ENCODE measurements at regions not wholly inside any gene's neighbourhood (a gene's known extent, or its start where the extent isn't known, plus 50 kb on each side); places are given as distances from the start of the nearest gene placed in this dataset.

DNA sequence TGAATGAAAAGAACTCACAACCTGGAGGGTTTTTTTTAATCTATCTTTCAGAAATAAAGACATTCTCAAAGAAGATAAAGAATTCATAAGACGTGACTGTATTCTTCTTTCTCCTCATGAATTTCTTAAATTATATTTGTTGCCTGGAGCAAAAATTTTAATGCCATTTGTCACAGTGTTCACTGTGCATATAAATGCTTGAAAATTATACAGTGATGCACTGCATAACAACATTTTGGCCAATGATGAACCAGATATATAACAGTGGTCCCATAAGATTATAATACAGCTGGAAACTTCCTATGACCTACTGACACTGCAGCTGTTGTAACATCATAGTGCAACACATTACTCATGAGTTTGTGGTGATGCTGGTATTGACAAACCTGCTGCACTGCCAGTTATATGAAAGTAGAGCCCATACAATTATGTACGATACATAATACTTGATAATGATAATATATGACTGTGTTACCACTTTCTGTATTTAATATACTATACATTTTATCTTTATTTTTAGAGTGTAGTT, 67.3 kb downstream of the P2RY1 start:
- Histone ChIP-seq H3K36me3 (ENCODE audit: control insufficient read depth in 2 of 2, extremely low read depth in 1 of 2, insufficient read depth in 2 of 2, low read length in 2 of 2) (no peaks in the 10 kb centered on the region), H3K27me3 (ENCODE audit: control insufficient read depth, extremely low read depth, insufficient read depth, low read length) (no peaks in the 10 kb centered on the region), H3K27ac (ENCODE audit: control insufficient read depth, insufficient read depth, low read length) (no peak overlapping the region), H3K79me2 (ENCODE audit: control insufficient read depth, insufficient read depth, low read length) (no peaks in the 10 kb centered on the region), H4K20me1 (ENCODE audit: control insufficient read depth, extremely low read depth, insufficient read depth, low read length) (no peaks in the 10 kb centered on the region), H3K4me3 (ENCODE audit: control insufficient read depth in 2 of 3, extremely low read depth in 1 of 3, insufficient read depth in 2 of 3, low read depth in 1 of 3, low read length in 3 of 3) (no peak overlapping the region), H3K4me1 (ENCODE audit: control insufficient read depth, extremely low read depth, insufficient read depth, low read length) (no peaks in the 10 kb centered on the region), H2AFZ (ENCODE audit: control insufficient read depth, low read length) (no peak overlapping the region), H3K9me3 (ENCODE audit: control insufficient read depth, low read depth, low read length) (no peaks in the 10 kb centered on the region), H3K4me2 (ENCODE audit: control insufficient read depth, extremely low read depth, insufficient read depth, low read depth, low read length) (no peak overlapping the region), H3K9ac (ENCODE audit: control insufficient read depth, extremely low read depth, insufficient read depth, low read length) (no peak overlapping the region), H3K9me1 (ENCODE audit: control insufficient read depth, extremely low read depth, insufficient read depth, low read length) (no peaks in the 10 kb centered on the region)
- DNase-seq (ENCODE audit: low read depth, low spot score) (no peak), FAIRE-seq (no peak)
- dilution Hi-C loops (cut with MboI; ENCODE audit: extremely low pct_ligation_motif_present, low sequenced_read_pairs): no loop called here
- TF ChIP-seq EZH2 (IDR thresholded peaks at IDR 0.05; ENCODE audit: low read length): no peak
- TF ChIP-seq, protein P1, sequence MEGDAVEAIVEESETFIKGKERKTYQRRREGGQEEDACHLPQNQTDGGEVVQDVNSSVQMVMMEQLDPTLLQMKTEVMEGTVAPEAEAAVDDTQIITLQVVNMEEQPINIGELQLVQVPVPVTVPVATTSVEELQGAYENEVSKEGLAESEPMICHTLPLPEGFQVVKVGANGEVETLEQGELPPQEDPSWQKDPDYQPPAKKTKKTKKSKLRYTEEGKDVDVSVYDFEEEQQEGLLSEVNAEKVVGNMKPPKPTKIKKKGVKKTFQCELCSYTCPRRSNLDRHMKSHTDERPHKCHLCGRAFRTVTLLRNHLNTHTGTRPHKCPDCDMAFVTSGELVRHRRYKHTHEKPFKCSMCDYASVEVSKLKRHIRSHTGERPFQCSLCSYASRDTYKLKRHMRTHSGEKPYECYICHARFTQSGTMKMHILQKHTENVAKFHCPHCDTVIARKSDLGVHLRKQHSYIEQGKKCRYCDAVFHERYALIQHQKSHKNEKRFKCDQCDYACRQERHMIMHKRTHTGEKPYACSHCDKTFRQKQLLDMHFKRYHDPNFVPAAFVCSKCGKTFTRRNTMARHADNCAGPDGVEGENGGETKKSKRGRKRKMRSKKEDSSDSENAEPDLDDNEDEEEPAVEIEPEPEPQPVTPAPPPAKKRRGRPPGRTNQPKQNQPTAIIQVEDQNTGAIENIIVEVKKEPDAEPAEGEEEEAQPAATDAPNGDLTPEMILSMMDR (optimal IDR thresholded peaks at IDR 0.05 in 1 of 3, IDR thresholded peaks at IDR 0.05 in 1 of 3, conservative IDR thresholded peaks at IDR 0.05 in 1 of 3; ENCODE audit: extremely low read depth in 1 of 3, insufficient read depth in 2 of 3, low read length in 3 of 3): no peak

DNA sequence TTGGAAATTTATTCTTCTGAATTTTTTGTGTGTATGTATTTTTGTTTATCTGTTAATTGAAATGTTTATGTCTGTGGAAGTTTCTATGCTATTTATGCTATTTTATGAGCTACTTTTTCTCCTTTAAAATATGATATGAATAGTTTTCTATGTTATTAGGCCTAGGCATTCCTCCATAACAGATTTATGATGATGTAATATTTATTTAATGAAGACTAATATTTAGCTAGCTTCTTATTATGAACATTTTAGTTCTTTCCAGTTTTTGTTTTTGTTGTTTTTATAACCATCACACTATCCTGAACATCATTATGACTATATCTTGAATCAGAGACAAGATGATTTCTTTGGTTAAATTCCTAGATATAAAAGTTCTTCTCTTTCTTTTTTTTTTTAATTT, 70.7 kb downstream of the P2RY1 start:
- Histone ChIP-seq H3K9me3 (ENCODE audit: control insufficient read depth, low read depth, low read length) (no peaks in the 10 kb centered on the region), H3K27ac (ENCODE audit: control insufficient read depth, insufficient read depth, low read length) (no peak overlapping the region), H3K27me3 (ENCODE audit: control insufficient read depth, extremely low read depth, insufficient read depth, low read length) (no peaks in the 10 kb centered on the region), H3K36me3 (ENCODE audit: control insufficient read depth in 2 of 2, extremely low read depth in 1 of 2, insufficient read depth in 2 of 2, low read length in 2 of 2) (no peaks in the 10 kb centered on the region), H3K9ac (ENCODE audit: control insufficient read depth, extremely low read depth, insufficient read depth, low read length) (no peak overlapping the region), H3K4me1 (ENCODE audit: control insufficient read depth, extremely low read depth, insufficient read depth, low read length) (no peaks in the 10 kb centered on the region), H3K4me2 (ENCODE audit: control insufficient read depth, extremely low read depth, insufficient read depth, low read depth, low read length) (no peak overlapping the region), H4K20me1 (ENCODE audit: control insufficient read depth, extremely low read depth, insufficient read depth, low read length) (no peaks in the 10 kb centered on the region), H3K9me1 (ENCODE audit: control insufficient read depth, extremely low read depth, insufficient read depth, low read length) (no peaks in the 10 kb centered on the region), H3K4me3 (ENCODE audit: control insufficient read depth in 2 of 3, extremely low read depth in 1 of 3, insufficient read depth in 2 of 3, low read depth in 1 of 3, low read length in 3 of 3) (no peak overlapping the region), H3K79me2 (ENCODE audit: control insufficient read depth, insufficient read depth, low read length) (no peaks in the 10 kb centered on the region), H2AFZ (ENCODE audit: control insufficient read depth, low read length) (no peak overlapping the region)
- no peak for DNase-seq (ENCODE audit: low read depth, low spot score)
- no peak for FAIRE-seq
- TF ChIP-seq EZH2 (IDR thresholded peaks at IDR 0.05; ENCODE audit: low read length): no peak
- TF ChIP-seq, protein P1 (optimal IDR thresholded peaks at IDR 0.05 in 1 of 3, IDR thresholded peaks at IDR 0.05 in 1 of 3, conservative IDR thresholded peaks at IDR 0.05 in 1 of 3; ENCODE audit: extremely low read depth in 1 of 3, insufficient read depth in 2 of 3, low read length in 3 of 3): no peak
- dilution Hi-C loops (cut with MboI; ENCODE audit: extremely low pct_ligation_motif_present, low sequenced_read_pairs): no loop called here
